Smooth muscle cell (in vitro differentiated cells): ENCODE measurements at regions not wholly inside any gene's neighbourhood (a gene's known extent, or its start where the extent isn't known, plus 50 kb on each side); places are given as distances from the start of the nearest gene placed in this dataset.

Experiments
- DNase-seq: peaks from one replicate; lab custom pipeline; 2025; ENCODE audit not compliant: unreplicated experiment; lab: John Stamatoyannopoulos, UW
- H2AFZ ChIP-seq: fragments of 200-600 bp; sonication (generic); 2 replicates; pipeline ENCODE4 v1.6.0; 2016; ENCODE audit warnings: antibody characterized with exemption, low read depth, mild to moderate bottlenecking
- H3F3A ChIP-seq: fragments of 200-600 bp; sonication (generic); 2 replicates; pipeline ENCODE4 v1.6.0; 2017; ENCODE audit warnings: antibody characterized with exemption, low read depth
- H3K27ac ChIP-seq: fragments of 200-600 bp; sonication (generic); 2 replicates; pipeline ENCODE4 v1.5.1; 2016; ENCODE audit warnings: low read depth, mild to moderate bottlenecking
- H3K27me3 ChIP-seq: fragments of 200-600 bp; sonication (generic); 2 replicates; pipeline ENCODE4 v1.6.1; 2016; ENCODE audit warnings: low read depth, mild to moderate bottlenecking
- H3K36me3 ChIP-seq: fragments of 200-600 bp; sonication (generic); 2 replicates; pipeline ENCODE4 v1.5.1; 2016; ENCODE audit warnings: low read depth
- H3K4me1 ChIP-seq: fragments of 200-600 bp; sonication (generic); 2 replicates; pipeline ENCODE4 v1.5.1; 2016; ENCODE audit warnings: low read depth
- H3K4me2 ChIP-seq: fragments of 200-600 bp; sonication (generic); 2 replicates; pipeline ENCODE4 v1.6.0; 2016; ENCODE audit warnings: mild to moderate bottlenecking
- H3K4me3 ChIP-seq: fragments of 200-600 bp; sonication (generic); 2 replicates; pipeline ENCODE4 v1.5.1; 2016; ENCODE audit warnings: mild to moderate bottlenecking
- H3K79me2 ChIP-seq: fragments of 200-600 bp; sonication (generic); 2 replicates; pipeline ENCODE4 v1.6.0; 2016; ENCODE audit warnings: low read depth, mild to moderate bottlenecking
- H3K9ac ChIP-seq: fragments of 200-600 bp; sonication (generic); 2 replicates; pipeline ENCODE4 v1.6.0; 2016; ENCODE audit warnings: low read depth
- H3K9me3 ChIP-seq: fragments of 200-600 bp; sonication (generic); replicated peaks from 2 replicates; pipeline ENCODE4 v1.5.1; 2016; ENCODE audit warnings: low read depth
- H4K20me1 ChIP-seq: fragments of 200-600 bp; sonication (generic); 2 replicates; pipeline ENCODE4 v1.6.0; 2016; ENCODE audit warnings: low read depth
- WGBS: methylation state at CpG from one replicate; pipeline ENCODE4 v1.1.7; 2016; ENCODE audit warnings: low lambda C conversion rate; 5-methylcytosine and 5-hydroxymethylcytosine counted together
- TF ChIP-seq, protein P1 (sequence below): fragments of 200-600 bp; sonication (generic); IDR thresholded peaks from 2 replicates; pipeline ENCODE4 v1.5.1; 2017; ENCODE audit warnings: borderline replicate concordance, mild to moderate bottlenecking, antibody characterized with exemption; ENCODE audit not compliant: insufficient read depth, poor library complexity, severe bottlenecking

- Histone ChIP-seq H3K27ac (no peak overlapping the region), H3K79me2 (no peaks in the 10 kb centered on the region), H3K4me2 (no peak overlapping the region), H2AFZ (no peak overlapping the region), H3F3A (no peaks in the 10 kb centered on the region), H3K36me3 (no peaks in the 10 kb centered on the region), H3K4me1 (no peaks in the 10 kb centered on the region), H3K9ac (no peak overlapping the region), H3K4me3 (no peak overlapping the region), H3K27me3 (no peaks in the 10 kb centered on the region), H3K9me3 (no peaks in the 10 kb centered on the region), H4K20me1 (no peaks in the 10 kb centered on the region)
- no peak for DNase-seq
- TF ChIP-seq, protein P1, sequence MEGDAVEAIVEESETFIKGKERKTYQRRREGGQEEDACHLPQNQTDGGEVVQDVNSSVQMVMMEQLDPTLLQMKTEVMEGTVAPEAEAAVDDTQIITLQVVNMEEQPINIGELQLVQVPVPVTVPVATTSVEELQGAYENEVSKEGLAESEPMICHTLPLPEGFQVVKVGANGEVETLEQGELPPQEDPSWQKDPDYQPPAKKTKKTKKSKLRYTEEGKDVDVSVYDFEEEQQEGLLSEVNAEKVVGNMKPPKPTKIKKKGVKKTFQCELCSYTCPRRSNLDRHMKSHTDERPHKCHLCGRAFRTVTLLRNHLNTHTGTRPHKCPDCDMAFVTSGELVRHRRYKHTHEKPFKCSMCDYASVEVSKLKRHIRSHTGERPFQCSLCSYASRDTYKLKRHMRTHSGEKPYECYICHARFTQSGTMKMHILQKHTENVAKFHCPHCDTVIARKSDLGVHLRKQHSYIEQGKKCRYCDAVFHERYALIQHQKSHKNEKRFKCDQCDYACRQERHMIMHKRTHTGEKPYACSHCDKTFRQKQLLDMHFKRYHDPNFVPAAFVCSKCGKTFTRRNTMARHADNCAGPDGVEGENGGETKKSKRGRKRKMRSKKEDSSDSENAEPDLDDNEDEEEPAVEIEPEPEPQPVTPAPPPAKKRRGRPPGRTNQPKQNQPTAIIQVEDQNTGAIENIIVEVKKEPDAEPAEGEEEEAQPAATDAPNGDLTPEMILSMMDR = no peak
- WGBS = 99% methylated on average over 3 of the region's 3 CpGs
Measured at GRCh38 chr3:22971497-22971896, 231.6 kb upstream of the UBE2E2 start.

- WGBS = 95% methylated on average over 2 of the region's 2 CpGs
- H3K4me1 ChIP-seq = peaks cover 10% of the 10 kb centered on the region
- DNase-seq = no peak
- H2AFZ ChIP-seq = no peak overlapping the region
- no peaks in the 10 kb centered on the region for H3K9me3 ChIP-seq
- no peaks in the 10 kb centered on the region for H3K27me3 ChIP-seq
- TF ChIP-seq, protein P1 = no peak
- H4K20me1 ChIP-seq = no peaks in the 10 kb centered on the region
- H3K4me3 ChIP-seq = no peak overlapping the region
- no peak overlapping the region for H3K9ac ChIP-seq
- H3K79me2 ChIP-seq = no peaks in the 10 kb centered on the region
- no peaks in the 10 kb centered on the region for H3F3A ChIP-seq
- no peak overlapping the region for H3K4me2 ChIP-seq
- no peak overlapping the region for H3K27ac ChIP-seq
- H3K36me3 ChIP-seq = no peaks in the 10 kb centered on the region
Measured at GRCh38 chr3:22977042-22977441, 226.1 kb upstream of the UBE2E2 start.

DNA sequence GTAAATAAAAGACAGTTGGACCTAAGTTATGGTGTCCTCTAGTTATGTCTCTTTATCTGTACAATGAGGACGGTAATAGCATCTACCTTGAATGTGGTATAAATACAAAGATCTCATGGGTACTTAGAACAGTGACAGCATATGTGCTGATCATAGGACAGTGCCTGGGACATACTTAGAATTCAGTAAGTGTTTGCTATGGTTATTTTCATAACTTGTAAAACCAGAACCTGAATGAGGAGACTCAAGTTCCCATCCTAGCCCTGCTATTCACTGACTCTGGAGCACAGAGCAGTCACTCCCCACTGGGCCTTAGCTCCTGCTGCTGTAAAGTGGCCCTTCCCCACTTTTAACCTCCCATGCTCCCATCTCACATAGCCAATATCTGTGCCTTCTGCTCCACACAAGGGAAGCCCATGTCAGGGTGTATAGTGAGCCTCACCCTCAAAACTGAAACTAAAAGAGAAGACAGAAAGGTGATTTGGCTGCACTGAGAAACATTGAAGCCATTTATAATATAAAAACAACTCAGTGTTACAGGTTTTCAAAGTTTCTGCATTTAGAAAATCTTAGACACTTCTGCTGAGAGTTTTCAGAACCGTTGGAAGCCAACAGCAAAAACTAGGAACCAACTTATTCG is 225.4 kb upstream of the UBE2E2 start:
- WGBS = 78% methylated on average over 3 of the region's 3 CpGs

More for the DNA sequence above, 225.4 kb upstream of the UBE2E2 start:
- no peak overlapping the region for H3K4me2 ChIP-seq
- no peaks in the 10 kb centered on the region for H3K79me2 ChIP-seq
- no peaks in the 10 kb centered on the region for H3F3A ChIP-seq
- no peak overlapping the region for H2AFZ ChIP-seq
- no peak overlapping the region for H3K9ac ChIP-seq
- DNase-seq = no peak
- H4K20me1 ChIP-seq = no peaks in the 10 kb centered on the region
- TF ChIP-seq, protein P1 = no peak
- no peaks in the 10 kb centered on the region for H3K36me3 ChIP-seq
- H3K9me3 ChIP-seq = no peaks in the 10 kb centered on the region
- no peaks in the 10 kb centered on the region for H3K27me3 ChIP-seq
- peaks cover 10% of the 10 kb centered on the region for H3K4me1 ChIP-seq
- H3K27ac ChIP-seq = no peak overlapping the region
- H3K4me3 ChIP-seq = no peak overlapping the region
